Osteoblast (primary cell): ENCODE measurements at regions not wholly inside any gene's neighbourhood (a gene's known extent, or its start where the extent isn't known, plus 50 kb on each side); places are given as distances from the start of the nearest gene placed in this dataset.
A peak's percentile ranks its signal among the peaks of the same experiment; 100 is the strongest.

Experiments used
- DNase-seq: peaks from one replicate; pipeline ENCODE4 v3.0.0; 2011; ENCODE audit warnings: low spot score, mixed read lengths; ENCODE audit not compliant: insufficient read length; ENCODE audit errors: missing footprints
- H2AFZ ChIP-seq: 2 replicates; pipeline ENCODE4 v1.6.0; 2011; ENCODE audit warnings: mild to moderate bottlenecking, low read length
- H3K27ac ChIP-seq: 2 replicates; pipeline ENCODE4 v1.5.1; 2011; ENCODE audit warnings: mild to moderate bottlenecking, low read depth, low read length, moderate library complexity
- H3K27me3 ChIP-seq: 2 replicates; pipeline ENCODE4 v1.6.0; 2012; ENCODE audit warnings: mild to moderate bottlenecking, control low read depth, inconsistent platforms, low read length, moderate library complexity; ENCODE audit not compliant: insufficient read depth
- H3K36me3 ChIP-seq: 2 replicates; pipeline ENCODE4 v1.5.1; 2011; ENCODE audit warnings: mild to moderate bottlenecking, low read length, control low read depth, moderate library complexity; ENCODE audit not compliant: insufficient read depth
- H3K4me1 ChIP-seq: 2 replicates; pipeline ENCODE4 v1.5.1; 2011; ENCODE audit warnings: mild to moderate bottlenecking, low read length, control low read depth, moderate library complexity; ENCODE audit not compliant: insufficient read depth
- H3K4me2 ChIP-seq: 2 replicates; pipeline ENCODE4 v1.6.0; 2011; ENCODE audit warnings: mild to moderate bottlenecking, low read length; ENCODE audit not compliant: insufficient read depth
- H3K4me3 ChIP-seq: fragments of 200-600 bp; sonication (generic); 3 replicates; pipeline ENCODE4 v1.5.1; 2012; ENCODE audit warnings: mild to moderate bottlenecking, low read length, inconsistent platforms; ENCODE audit not compliant: insufficient read depth
- H3K79me2 ChIP-seq: 2 replicates; pipeline ENCODE4 v1.6.0; 2012; ENCODE audit warnings: mild to moderate bottlenecking, low read length, control low read depth, inconsistent platforms; ENCODE audit not compliant: insufficient read depth
- H3K9me3 ChIP-seq: 2 replicates; pipeline ENCODE4 v1.5.1; 2011; ENCODE audit warnings: low read depth, low read length, control low read depth
- H4K20me1 ChIP-seq: 2 replicates; pipeline ENCODE4 v1.6.0; 2012; ENCODE audit warnings: mild to moderate bottlenecking, low read length, control low read depth; ENCODE audit not compliant: insufficient read depth
- CTCF ChIP-seq: IDR thresholded peaks from 2 replicates; pipeline ENCODE4 v1.5.1; 2011; ENCODE audit warnings: mild to moderate bottlenecking, low read depth, low read length, moderate library complexity; ENCODE audit errors: extremely low read depth

GRCh38 chrX:39665830-39666518 is 431.8 kb downstream of the BCOR start:
- Histone ChIP-seq H3K27ac (peak overlapping the region; percentile 39), H3K36me3 (no peaks in the 10 kb centered on the region), H2AFZ (no peak overlapping the region), H3K4me2 (no peak overlapping the region), H3K9me3 (no peaks in the 10 kb centered on the region), H3K4me1 (peaks cover 15% of the 10 kb centered on the region), H3K79me2 (no peaks in the 10 kb centered on the region), H3K27me3 (peaks cover 11% of the 10 kb centered on the region), H3K4me3 (no peak overlapping the region), H4K20me1 (no peaks in the 10 kb centered on the region)
- TF ChIP-seq CTCF = no peak
- DNase-seq = no peak

GRCh38 chrX:39667191-39667590 is 430.6 kb downstream of the BCOR start:
- DNase-seq = no peak
- TF ChIP-seq CTCF = no peak
- H3K4me2 ChIP-seq = no peak overlapping the region

GRCh38 chrX:39667736-39668482 is 429.8 kb downstream of the BCOR start:
- DNase-seq = no peak
- H3K27ac ChIP-seq = no peak overlapping the region
- H3K79me2 ChIP-seq = no peaks in the 10 kb centered on the region
- H3K4me2 ChIP-seq = no peak overlapping the region
- no peak overlapping the region for H2AFZ ChIP-seq
- peaks cover 11% of the 10 kb centered on the region for H3K4me1 ChIP-seq
- H3K9me3 ChIP-seq = no peaks in the 10 kb centered on the region
- no peak for TF ChIP-seq CTCF
- H4K20me1 ChIP-seq = no peaks in the 10 kb centered on the region
- H3K4me3 ChIP-seq = no peak overlapping the region
- no peaks in the 10 kb centered on the region for H3K36me3 ChIP-seq
- peaks cover 11% of the 10 kb centered on the region for H3K27me3 ChIP-seq

More at GRCh38 chrX:39667191-39667590, 430.6 kb downstream of the BCOR start:
- H3K79me2 ChIP-seq = no peaks in the 10 kb centered on the region
- no peaks in the 10 kb centered on the region for H3K36me3 ChIP-seq
- H3K4me3 ChIP-seq = no peak overlapping the region
- H4K20me1 ChIP-seq = no peaks in the 10 kb centered on the region
- H2AFZ ChIP-seq = no peak overlapping the region
- peaks cover 11% of the 10 kb centered on the region for H3K4me1 ChIP-seq
- H3K27me3 ChIP-seq = peaks cover 11% of the 10 kb centered on the region
- no peaks in the 10 kb centered on the region for H3K9me3 ChIP-seq
- H3K27ac ChIP-seq = no peak overlapping the region

GRCh38 chrX:39669668-39670067 is 428.1 kb downstream of the BCOR start:
- no peak overlapping the region for H2AFZ ChIP-seq
- H3K4me3 ChIP-seq = no peak overlapping the region
- H3K79me2 ChIP-seq = no peaks in the 10 kb centered on the region
- peaks cover 11% of the 10 kb centered on the region for H3K4me1 ChIP-seq
- no peak overlapping the region for H3K4me2 ChIP-seq
- H3K36me3 ChIP-seq = no peaks in the 10 kb centered on the region
- no peak overlapping the region for H3K27ac ChIP-seq
- DNase-seq = no peak
- no peaks in the 10 kb centered on the region for H4K20me1 ChIP-seq
- no peak for TF ChIP-seq CTCF
- H3K27me3 ChIP-seq = peaks cover 11% of the 10 kb centered on the region
- no peaks in the 10 kb centered on the region for H3K9me3 ChIP-seq
